HG03457 (cell line): ENCODE measurements at regions not wholly inside any gene's neighbourhood (a gene's known extent, or its start where the extent isn't known, plus 50 kb on each side); places are given as distances from the start of the nearest gene placed in this dataset.

Source experiments
- ATAC-seq: cut with Tn5 transposase; IDR thresholded peaks from one replicate; pipeline ENCODE4 v1.9.1; 2021; ENCODE audit warnings: moderate number of reproducible peaks; ENCODE audit not compliant: unreplicated experiment

DNA sequence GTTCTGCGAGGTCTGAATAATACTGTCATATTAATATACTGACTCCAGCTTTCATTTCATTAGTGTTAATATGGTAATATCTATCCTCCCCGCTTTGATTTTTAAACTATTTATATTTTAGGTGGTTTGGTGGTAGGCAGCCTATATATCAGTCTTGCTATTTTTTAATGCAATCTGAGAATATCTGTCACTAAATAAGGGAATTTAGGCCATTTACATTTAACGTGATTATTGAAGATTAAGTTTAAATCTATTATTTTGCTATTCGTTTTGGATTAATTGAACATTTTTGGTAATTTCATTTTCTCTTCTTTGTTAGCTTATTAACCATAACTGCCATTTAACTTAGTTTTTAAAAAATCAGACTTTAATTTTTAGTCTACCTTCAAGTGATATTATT lies 247.7 kb upstream of the PMFBP1 start:
- no peak for ATAC-seq

DNA sequence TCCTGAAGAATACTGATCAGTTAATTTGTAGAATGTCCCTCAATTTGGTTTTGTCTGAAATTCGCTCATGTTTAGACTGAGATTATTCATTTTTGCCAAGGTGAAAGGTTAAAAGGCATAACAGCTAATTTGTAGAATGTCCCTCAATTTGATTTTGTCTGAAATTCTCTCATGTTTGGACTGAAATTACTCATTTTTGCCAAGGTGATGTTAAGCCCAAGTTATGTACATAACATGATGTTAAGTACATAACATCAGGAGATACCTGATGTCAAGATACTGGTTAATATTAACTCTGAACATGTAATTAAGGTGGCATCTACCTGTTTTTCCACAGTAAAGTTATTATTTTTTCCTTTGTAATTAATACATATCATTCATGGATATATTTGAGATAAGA lies 243.4 kb upstream of the PMFBP1 start:
- no peak for ATAC-seq

DNA sequence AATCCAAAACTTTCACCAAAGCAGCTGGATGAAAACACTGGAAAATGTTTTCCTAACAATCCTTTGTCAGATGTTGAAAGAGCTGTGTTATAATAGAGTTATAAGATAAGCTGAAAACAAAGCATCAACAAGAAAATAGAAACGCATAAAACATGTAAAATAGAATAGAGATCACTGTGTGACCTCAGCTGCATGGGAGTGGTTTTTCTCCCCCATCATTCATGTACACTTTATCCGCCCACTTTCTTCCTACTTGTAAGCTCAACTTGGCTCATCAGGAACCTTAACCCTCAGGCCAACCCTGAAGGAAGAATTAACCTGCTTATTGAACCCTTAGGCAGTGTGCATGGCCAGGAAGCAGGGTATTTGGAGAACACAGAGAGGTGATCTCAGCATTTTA lies 238.5 kb upstream of the PMFBP1 start:
- no peak for ATAC-seq

DNA sequence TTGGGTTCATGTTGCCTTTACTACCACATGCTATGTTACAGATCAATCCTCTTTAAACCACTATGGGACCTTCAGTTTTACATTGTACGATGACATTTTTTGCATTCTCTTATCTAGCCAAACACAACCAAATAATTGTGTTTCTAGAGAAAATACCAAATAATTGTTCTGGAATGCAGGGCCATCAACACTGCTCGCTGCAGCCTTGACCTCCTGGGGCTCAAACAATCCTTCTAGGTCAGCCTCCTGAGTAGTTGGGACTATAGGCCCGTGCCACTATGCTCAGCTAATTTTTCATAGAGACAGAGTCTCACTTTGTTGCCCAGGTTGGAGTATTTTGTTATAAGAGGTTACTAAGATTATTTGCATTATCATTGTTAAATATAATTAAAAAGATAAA lies 237.5 kb upstream of the PMFBP1 start:
- ATAC-seq: no peak

DNA sequence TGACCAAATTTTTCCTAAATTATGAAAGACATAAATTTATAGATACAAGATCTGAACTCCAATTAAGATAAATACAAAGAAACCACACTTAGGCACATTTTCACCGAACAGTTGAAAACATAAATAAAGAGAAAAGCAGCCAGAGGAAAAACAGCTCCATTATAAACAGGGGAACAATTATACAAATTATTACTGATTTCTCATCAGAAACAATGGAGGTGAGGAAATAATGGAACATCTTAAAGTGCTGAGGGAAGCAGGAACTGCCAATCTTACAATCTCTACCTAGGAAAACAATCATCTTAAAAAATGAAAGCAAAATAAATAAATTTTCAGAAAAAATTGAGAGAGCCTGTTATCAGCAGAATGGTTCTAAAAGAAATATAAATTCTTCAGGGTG lies 234.4 kb upstream of the PMFBP1 start:
- no peak for ATAC-seq

DNA sequence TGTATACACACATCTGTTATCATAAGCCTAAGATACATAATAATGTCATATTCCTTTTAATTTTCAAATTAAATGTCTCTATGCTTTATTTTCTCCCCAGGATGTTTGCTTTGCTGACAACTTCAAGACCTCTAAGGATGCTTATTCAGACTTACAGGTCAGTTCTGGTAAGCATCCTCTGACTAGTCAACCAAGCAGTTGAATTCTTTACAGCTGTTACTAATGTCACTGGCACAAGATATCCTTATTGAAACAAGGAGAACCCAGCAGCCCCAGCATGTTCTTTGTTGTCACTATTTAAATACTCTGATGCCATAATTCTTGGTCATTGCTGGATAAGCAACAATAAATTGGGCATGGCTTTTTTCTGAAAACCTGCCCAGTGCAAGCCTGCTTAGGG lies 232.3 kb upstream of the PMFBP1 start:
- no peak for ATAC-seq

DNA sequence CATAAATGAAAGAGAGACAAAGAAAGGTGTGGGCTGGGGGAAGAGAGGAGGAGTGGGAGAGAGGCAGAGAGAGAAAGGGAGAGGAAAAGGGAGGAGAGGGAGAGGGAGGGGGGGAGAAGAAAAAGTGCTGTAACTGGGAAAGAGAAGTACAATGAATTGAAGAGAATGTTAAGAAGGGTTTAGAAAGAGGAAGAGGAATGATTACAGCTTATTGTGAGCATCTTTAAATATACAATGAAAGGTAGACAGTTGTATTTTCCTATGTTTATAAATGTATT lies 229.1 kb upstream of the PMFBP1 start:
- ATAC-seq: no peak

DNA sequence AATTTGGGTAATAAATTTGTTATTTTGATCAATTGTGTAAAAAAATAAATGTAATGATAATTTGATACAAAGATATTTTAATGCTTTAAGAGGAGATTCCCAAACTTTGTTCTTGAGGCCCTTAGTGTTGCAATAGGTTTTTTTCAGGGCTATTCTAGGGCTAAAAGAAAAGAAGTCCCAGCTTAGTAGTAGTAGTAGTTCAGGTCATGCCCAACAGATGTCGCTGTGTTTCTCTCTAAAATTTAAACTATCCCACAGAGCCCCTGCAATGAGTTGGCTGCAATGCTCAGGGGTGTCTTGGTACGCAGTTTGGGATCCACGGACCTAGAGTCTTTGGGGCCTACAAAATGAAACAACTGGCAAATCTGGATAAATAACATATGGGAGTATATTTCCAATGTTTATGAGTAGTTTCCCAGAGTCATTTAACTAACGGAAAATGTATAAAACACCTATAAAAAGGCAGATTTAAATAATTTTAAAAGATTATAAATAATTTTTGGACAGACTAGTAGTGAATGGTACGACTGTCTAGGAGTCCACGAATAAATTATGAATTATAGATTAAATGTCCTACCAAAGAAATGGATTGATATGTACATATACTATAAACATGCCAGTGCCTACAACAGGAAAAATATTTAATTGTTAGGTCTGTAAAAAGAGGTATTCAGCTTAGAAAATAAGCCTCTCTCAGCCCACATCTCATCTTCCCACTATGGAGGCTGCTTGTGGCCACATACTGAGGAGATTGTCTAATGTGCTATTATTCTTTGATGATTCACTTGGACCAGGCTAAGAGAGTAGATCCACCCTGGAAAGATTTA lies 228.5 kb upstream of the PMFBP1 start:
- ATAC-seq: no peak

DNA sequence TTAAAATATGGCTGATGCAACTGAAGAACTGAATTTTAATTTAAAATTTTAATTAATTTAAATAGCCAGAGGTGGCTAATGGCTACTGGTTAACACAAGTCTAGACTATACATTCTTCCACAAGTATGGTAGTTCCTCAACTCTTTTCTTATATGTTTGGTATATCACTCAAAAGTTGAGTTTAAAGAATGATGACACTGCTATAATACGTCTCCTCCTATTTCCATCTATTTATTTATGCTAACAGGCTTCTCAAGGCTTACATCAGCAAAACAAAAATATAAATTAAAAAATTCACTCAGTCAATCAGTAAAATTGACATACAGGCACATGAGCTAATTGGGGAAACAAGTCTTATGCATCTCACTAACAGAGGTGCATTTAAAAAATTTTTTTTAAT lies 227.9 kb upstream of the PMFBP1 start:
- ATAC-seq: no peak

DNA sequence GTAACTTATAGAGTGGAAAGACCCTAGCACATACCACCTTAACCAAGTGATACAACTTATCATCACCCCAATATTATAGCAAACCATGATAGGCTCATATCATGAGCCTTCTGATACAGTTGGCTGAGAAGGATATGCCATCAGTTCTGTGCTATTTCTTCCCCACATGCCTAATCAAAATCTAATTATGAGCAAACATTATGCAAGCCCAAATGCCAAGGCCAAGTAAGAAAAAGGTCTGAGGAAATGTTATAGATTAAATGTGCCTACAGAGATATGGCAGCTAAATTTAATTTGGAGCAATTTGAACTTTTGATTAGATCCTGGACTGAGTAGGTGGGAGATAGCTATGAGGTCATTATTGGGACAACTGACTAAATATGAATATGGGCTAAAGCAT lies 225.9 kb upstream of the PMFBP1 start:
- ATAC-seq: no peak

DNA sequence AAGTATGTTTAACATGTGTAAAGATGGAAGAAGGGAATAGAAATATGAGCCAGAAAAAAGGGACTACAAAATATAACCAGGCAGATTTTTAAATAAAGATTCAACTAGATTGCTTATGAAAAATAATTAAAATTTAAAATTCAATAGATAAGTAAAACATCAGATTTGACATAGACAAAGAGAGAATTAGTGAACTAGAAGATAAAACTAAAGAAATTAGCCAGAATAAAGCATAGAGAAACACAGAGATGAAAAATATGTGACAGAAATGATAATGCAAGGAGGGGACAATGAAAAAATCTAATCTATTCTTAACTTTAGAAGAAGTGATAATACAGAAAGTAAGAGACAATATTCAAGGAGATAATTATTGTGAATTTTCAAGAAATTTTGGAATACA lies 222.6 kb upstream of the PMFBP1 start:
- no peak for ATAC-seq

DNA sequence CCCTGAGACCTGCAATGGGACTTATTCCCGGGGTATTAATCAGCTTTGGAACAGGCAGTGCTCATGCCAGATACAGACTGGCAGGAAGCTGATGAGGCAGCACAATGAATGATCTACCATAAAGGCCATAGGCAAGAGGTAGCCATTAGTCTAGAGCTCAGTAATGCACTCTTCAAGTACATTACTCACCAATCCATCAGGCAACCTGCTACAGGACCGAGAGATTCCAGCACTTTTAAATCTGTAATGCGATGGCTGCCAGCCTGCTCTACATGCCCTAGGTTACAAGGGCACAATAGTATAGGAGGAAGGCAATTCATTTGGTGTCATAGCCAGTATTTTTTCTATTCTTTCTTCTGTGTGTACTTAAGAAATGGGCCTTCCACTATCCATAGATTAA lies 217.8 kb upstream of the PMFBP1 start:
- ATAC-seq: no peak

DNA sequence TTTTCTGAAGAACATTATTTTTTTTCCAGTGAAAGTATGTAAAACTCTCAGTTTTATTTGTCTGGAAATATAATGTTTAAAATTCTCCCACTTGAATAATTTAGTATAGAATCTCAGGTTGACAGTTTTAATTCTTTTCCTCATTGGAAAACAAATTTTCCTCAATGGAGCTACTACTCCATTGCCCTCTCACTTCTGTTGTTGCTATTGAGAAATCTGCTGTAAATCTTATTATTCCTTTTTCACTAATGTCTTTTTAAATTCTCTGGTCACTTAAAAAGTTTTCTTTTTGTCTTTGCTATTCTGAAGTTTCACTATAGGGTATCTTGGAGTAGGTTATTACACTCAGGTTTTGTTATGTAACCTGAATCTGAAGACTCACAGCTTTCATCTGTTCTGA lies 216.1 kb upstream of the PMFBP1 start:
- ATAC-seq: no peak

DNA sequence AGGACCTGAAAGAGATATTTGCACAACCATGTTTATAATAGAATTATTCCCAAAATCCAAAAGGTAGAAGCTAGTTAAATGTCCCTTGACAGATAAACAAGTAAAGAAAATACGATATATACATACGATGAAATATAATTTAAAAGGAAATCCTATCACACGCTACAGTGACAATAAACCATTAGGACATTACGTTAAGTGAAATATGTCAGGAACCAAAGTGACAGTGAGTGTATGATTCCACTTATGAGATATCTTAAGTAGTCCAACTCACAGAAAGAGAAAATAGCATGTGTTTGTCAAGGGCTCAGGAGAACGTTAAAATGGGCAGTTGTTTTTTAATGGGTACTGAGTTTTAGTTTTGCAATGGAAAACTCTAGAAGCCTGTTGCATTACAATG lies 212.7 kb upstream of the PMFBP1 start:
- no peak for ATAC-seq

DNA sequence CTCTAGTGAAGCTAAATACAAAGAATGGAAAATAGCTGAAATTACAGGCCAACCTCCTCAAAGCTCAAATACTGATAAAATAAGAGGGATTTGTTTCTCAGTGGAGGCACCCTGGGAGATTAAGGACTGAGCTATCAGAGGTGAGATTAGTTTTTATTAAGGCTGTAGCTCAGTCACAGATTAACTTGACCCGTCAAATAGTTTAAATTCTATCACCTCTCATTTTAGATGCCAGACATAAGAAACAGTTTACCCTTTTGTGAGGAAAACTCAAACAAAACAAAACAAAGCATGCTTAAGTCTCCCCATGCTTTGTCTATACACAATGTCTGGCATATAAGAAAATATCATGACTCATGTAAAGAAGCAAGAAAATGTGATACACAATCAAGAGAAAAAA lies 208.3 kb upstream of the PMFBP1 start:
- ATAC-seq: no peak

DNA sequence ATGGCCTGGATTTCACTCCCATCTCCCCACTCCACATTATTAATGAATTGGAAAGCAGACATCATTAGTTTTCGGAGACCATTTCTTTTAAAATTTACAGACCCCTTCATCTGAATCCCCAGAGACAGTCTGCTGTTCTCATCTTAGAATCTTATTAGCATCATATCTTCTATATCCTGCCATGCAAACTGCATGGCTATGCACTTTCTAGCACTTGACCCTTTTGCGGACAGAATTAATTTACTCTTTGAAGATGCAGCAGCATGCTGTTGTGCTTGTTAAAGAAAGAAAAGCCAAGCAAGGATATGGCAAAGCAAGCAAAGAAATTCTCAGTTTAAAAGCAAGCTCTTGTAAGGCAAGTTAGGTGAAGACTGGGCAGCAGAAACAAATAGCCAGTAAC lies 201.2 kb upstream of the PMFBP1 start:
- ATAC-seq: no peak

DNA sequence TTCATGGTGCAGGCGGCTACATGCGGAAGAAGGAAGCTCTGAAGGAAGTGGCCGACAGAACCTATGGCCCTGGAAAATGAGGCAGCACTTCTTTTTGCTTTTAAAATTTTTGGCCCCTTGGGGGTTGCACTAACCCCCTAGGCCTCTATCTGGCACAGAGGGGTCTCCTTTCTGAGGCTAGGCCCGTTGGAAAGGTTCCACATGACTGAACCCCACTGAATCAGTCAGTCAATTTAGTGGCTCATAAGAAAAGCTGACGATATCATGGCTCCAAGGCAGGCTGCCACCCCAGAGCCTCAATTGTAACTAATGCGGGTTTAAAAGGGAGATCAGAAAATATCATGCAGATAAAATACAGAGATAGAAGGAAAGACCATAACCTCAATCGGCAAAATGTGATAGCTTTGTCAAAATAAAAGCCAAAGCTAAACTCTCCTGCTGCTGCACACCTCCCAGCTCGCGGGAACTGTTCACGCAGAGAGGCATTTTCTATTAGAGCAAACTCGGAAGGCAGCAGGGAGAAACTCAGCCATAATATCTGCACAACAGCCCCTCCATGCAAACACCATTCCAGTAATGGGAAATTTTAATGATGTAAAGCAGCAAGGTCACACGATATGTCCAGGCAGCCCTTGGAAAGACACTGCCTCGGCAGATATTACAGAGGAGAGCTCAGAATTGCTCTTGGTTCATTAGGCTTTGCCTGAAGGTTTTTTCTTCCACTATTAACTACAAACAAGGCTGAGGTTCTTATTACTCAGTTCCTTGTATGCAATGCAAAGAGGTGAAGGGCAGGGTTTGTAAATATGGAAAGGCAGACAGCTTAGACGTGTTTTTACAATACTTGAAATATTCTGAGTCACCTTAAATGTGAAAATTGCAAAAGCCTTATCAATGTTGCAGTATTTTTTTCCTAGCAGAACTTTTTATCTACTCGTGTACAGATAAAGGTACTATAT lies 200.4 kb upstream of the PMFBP1 start:
- no peak for ATAC-seq

DNA sequence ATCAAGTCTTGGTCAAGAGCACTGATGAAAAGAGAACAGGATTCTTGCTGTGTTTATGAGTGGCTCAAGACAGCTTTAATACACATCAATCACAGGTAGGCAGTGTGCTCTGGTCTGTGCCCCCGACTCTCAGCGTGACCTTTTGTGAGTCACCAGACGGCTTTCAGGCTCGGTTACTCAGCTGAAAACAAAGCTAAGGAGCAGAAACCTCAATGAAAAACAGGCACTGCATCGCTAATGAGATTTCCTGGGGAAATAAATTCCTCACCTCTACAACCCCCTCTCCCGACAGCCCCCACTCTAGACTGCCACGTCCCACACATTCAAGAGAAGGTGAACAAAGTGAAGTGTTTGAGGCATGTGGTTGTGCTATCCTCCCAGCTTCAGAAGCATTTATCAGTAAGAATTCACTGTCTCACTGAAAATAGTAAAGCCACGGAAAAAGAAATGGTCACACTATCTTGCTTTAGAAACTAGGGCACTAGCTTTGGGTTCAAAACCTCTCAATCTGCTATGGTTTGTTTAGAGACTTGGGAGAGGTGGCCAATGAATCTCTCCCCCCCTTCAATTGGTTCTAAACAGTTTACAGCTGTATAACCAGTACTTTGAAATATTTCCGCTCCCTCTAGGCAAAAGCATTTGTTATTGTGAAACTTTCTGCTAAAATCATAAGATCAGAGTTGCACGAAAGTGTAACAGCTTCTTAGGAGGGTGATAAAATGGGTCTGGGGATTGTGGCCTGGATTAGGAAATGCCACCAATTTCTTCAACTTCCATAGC lies 199.5 kb upstream of the PMFBP1 start:
- no peak for ATAC-seq

DNA sequence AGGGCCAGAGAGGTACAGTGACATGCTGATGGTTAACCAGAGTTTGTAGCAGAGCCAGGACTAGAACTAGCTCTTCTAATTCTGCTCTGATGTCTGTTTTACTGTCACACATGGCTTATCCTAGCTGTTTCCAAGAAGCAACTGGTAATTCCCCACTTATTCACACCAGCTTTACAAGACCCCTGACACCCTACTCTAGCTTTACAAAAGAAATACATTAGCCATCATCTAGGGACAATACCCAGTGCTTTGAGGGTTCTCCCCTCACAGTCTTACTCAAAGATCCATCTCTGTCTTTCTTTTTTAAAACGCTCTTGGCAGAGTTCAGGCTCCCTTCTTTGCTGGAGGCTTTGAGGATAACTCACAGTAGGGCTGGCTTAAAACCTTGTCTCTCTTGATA lies 197.3 kb upstream of the PMFBP1 start:
- ATAC-seq: no peak

DNA sequence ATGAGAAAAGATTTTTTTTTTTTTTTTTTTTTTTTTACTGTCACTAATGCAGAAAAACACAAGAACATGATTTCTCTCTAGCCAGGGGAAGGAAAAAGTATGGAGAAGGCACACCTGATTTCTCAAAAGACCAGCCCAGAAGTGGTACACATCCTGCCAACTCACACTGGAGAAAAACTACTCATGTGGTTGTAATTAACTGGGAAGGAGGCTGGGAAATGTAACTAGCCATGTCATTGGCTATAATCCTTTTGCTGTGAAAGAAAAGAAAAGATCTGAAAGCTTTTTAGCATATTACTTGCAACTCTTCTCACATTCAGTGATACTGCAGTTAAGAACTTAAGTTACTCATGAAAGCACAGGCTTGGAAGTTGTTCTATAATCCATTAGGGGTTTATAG lies 195.9 kb upstream of the PMFBP1 start:
- ATAC-seq: no peak

DNA sequence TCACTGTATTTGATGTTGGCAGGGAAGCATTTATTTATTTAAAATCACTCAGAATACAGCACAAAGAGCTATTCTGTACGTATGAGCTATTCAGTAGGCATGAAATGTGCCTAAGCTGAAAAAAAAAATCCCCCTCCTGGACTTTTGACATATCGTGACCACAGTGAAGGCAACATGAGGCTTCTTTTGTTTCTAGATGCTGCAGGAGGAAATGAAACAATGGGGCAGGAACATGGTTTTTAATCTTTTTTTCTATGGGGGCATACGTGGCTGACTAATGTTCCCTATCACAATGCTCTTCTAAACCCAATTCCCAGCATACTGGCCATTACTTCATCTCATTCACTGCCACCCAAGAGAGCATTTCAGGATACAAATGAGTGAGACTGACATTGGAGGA lies 191.0 kb upstream of the PMFBP1 start:
- no peak for ATAC-seq

DNA sequence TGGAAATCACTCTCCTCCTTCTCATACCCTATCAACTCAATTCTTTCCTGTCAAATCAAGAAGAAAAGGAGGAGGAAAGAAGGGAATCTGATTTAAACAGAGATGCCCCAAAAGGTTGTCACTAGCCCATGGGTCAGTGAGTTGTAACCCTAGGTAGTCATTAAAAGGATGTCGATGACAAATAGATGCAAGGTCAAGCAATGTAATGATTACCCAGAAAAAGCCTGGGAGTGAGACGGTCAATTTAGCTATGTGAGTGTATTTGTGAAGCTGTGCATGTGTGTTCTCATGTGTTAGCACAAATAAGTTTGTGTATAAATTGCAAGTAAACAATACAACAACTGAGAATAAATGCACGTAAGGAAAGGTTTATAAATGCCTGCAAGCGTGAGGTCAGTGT lies 190.5 kb upstream of the PMFBP1 start:
- ATAC-seq: no peak
